GM23338 (cell line): ENCODE measurements at regions not wholly inside any gene's neighbourhood (a gene's known extent, or its start where the extent isn't known, plus 50 kb on each side); places are given as distances from the start of the nearest gene placed in this dataset.
"Not testable (repeated sequence)": the region's sequence is repeated elsewhere in the genome, so short reads cannot be mapped to it uniquely, and the experiment has no call there.

Experiments used
- ATAC-seq: fragments of 200-7000 bp; cut with Tn5 transposase; 3 replicates; pipeline ENCODE4 v1.9.1; 2020
- DNase-seq: peaks from one replicate; pipeline ENCODE4 v3.0.0-alpha.2; 2015; ENCODE audit warnings: low spot score
- H2AFZ ChIP-seq: fragments of 200-600 bp; sonication (generic); 2 replicates; pipeline ENCODE4 v1.8.0; 2016; ENCODE audit warnings: antibody characterized with exemption, mild to moderate bottlenecking, moderate library complexity
- H3F3A ChIP-seq: fragments of 200-600 bp; sonication (generic); replicated peaks from 2 replicates; pipeline ENCODE4 v1.8.0; 2017; ENCODE audit warnings: antibody characterized with exemption, mixed run types, low read depth
- H3K27ac ChIP-seq: fragments of 200-600 bp; sonication (generic); 2 replicates; pipeline ENCODE4 v1.6.1; 2016; ENCODE audit warnings: low read depth
- H3K27me3 ChIP-seq: fragments of 200-600 bp; sonication (generic); 2 replicates; pipeline ENCODE4 v1.8.0; 2016; ENCODE audit warnings: mild to moderate bottlenecking, mixed run types, moderate library complexity; ENCODE audit not compliant: insufficient read depth
- H3K36me3 ChIP-seq: fragments of 200-600 bp; sonication (generic); 2 replicates; pipeline ENCODE4 v1.8.0; 2016; ENCODE audit warnings: mild to moderate bottlenecking; ENCODE audit not compliant: insufficient read depth
- H3K4me1 ChIP-seq: fragments of 200-600 bp; sonication (generic); 2 replicates; pipeline ENCODE4 v1.8.0; 2016; ENCODE audit warnings: mild to moderate bottlenecking, moderate library complexity; ENCODE audit not compliant: insufficient read depth
- H3K4me2 ChIP-seq: fragments of 200-600 bp; sonication (generic); 2 replicates; pipeline ENCODE4 v1.7.1; 2017; ENCODE audit warnings: mixed run types
- H3K4me3 ChIP-seq: fragments of 200-600 bp; sonication (generic); 2 replicates; pipeline ENCODE4 v1.6.1; 2016; ENCODE audit warnings: mixed run types
- H3K79me2 ChIP-seq: fragments of 200-600 bp; sonication (generic); replicated peaks from 2 replicates; pipeline ENCODE4 v1.8.0; 2017; ENCODE audit warnings: mild to moderate bottlenecking; ENCODE audit not compliant: insufficient read depth
- H3K9me2 ChIP-seq: fragments of 200-600 bp; sonication (generic); 2 replicates; pipeline ENCODE4 v1.8.0; 2017; ENCODE audit not compliant: insufficient read depth
- H4K20me1 ChIP-seq: fragments of 200-600 bp; sonication (generic); replicated peaks from 2 replicates; pipeline ENCODE4 v1.8.0; 2017; ENCODE audit warnings: mild to moderate bottlenecking; ENCODE audit not compliant: insufficient read depth
- H3K27ac Mint-ChIP-seq: 2 replicates; pipeline ENCODE4 v1.8.0; 2020; ENCODE audit warnings: inconsistent platforms, mild to moderate bottlenecking, moderate library complexity, mixed read lengths
- H3K27me3 Mint-ChIP-seq: 3 replicates; pipeline ENCODE4 v1.8.0; 2022; ENCODE audit warnings: low read depth, mild to moderate bottlenecking, moderate library complexity, mixed read lengths, inconsistent platforms; ENCODE audit not compliant: insufficient read depth, poor library complexity
- H3K36me3 Mint-ChIP-seq: 3 replicates; pipeline ENCODE4 v1.8.0; 2021; ENCODE audit warnings: low read depth, mild to moderate bottlenecking, inconsistent platforms, moderate library complexity, mixed read lengths
- H3K4me1 Mint-ChIP-seq: 3 replicates; pipeline ENCODE4 v1.8.0; 2020; ENCODE audit warnings: mild to moderate bottlenecking, inconsistent platforms, mixed read lengths
- H3K4me3 Mint-ChIP-seq: 3 replicates; pipeline ENCODE4 v1.8.0; 2021; ENCODE audit warnings: moderate library complexity, mild to moderate bottlenecking, inconsistent platforms, mixed read lengths
- H3K9me3 Mint-ChIP-seq: 3 replicates; pipeline ENCODE4 v1.8.0; 2020; ENCODE audit warnings: moderate library complexity, mild to moderate bottlenecking, inconsistent platforms, mixed read lengths
- EZH2 ChIP-seq: fragments of 200-600 bp; sonication (generic); IDR thresholded peaks from one replicate; pipeline ENCODE4 v1.8.0; 2017; ENCODE audit warnings: antibody characterized with exemption, mild to moderate bottlenecking, low read depth; ENCODE audit not compliant: unreplicated experiment
- NANOG ChIP-seq: IDR thresholded peaks from 2 replicates; pipeline ENCODE4 v1.6.1; 2016; ENCODE audit warnings: antibody characterized with exemption, borderline replicate concordance
- STAT1 ChIP-seq: IDR thresholded peaks from one replicate; pipeline ENCODE4 v1.6.1; 2016; ENCODE audit warnings: antibody characterized with exemption; ENCODE audit not compliant: unreplicated experiment
- ZNF331 ChIP-seq: fragments of 250-450 bp; sonication (Bioruptor Pico); IDR thresholded peaks from 2 replicates; pipeline ENCODE4 v1.5.0; 2020; ENCODE audit warnings: low read depth, mild to moderate bottlenecking, moderate library complexity
- TF ChIP-seq, protein P1 (sequence below), 2 experiments: fragments of 200-600 bp in 1 of 2; sonication (generic) in 1 of 2; conservative IDR thresholded peaks; 2 replicates each; pipeline versions ENCODE4 v1.5.1 to v1.6.1; 2016 to 2017; ENCODE audit warnings: antibody characterized with exemption in 2 of 2, low read depth in 2 of 2, mild to moderate bottlenecking in 2 of 2, moderate library complexity in 1 of 2

- ATAC-seq (no peak), DNase-seq (no peak)
- no peaks in the 10 kb centered on the region for H4K20me1 ChIP-seq
- H3K4me1 Mint-ChIP-seq, result peaks cover 8% of the 10 kb centered on the region
- no peak overlapping the region for H3K27ac ChIP-seq
- H3F3A ChIP-seq, result no peaks in the 10 kb centered on the region
- peaks cover 16% of the 10 kb centered on the region; the same call in 2 of the 3 replicates for H3K9me3 Mint-ChIP-seq
- peak overlapping the region; percentile 30; the same call in 1 of the 2 replicates for H3K4me3 ChIP-seq
- H3K9me2 ChIP-seq, result 0 out of 2 replicates have a peak, but pooled peaks cover 4% of the 10 kb centered on the region
- peaks cover 10% of the 10 kb centered on the region for H3K36me3 Mint-ChIP-seq
- H3K4me2 ChIP-seq, result peak overlapping the region; percentile 59; the same call in 1 of the 2 replicates
- H3K4me3 Mint-ChIP-seq, result no peak overlapping the region; the same call in 2 of the 3 replicates
- no peak overlapping the region; the same call in 1 of the 2 replicates for H3K27ac Mint-ChIP-seq
- peaks cover 6% of the 10 kb centered on the region; the same call in 1 of the 2 replicates for H3K4me1 ChIP-seq
- no peaks in the 10 kb centered on the region for H3K36me3 ChIP-seq
- TF ChIP-seq, protein P1, sequence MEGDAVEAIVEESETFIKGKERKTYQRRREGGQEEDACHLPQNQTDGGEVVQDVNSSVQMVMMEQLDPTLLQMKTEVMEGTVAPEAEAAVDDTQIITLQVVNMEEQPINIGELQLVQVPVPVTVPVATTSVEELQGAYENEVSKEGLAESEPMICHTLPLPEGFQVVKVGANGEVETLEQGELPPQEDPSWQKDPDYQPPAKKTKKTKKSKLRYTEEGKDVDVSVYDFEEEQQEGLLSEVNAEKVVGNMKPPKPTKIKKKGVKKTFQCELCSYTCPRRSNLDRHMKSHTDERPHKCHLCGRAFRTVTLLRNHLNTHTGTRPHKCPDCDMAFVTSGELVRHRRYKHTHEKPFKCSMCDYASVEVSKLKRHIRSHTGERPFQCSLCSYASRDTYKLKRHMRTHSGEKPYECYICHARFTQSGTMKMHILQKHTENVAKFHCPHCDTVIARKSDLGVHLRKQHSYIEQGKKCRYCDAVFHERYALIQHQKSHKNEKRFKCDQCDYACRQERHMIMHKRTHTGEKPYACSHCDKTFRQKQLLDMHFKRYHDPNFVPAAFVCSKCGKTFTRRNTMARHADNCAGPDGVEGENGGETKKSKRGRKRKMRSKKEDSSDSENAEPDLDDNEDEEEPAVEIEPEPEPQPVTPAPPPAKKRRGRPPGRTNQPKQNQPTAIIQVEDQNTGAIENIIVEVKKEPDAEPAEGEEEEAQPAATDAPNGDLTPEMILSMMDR (conservative IDR thresholded peaks at IDR 0.05; ENCODE audit: low read depth in 2 of 2), result no peak
- no peak for TF ChIP-seq STAT1
- TF ChIP-seq ZNF331, result no peak
- TF ChIP-seq NANOG, result no peak
- TF ChIP-seq EZH2, result no peak
- no peak overlapping the region; the same call in 1 of the 2 replicates for H2AFZ ChIP-seq
- H3K27me3 Mint-ChIP-seq, result peaks cover 6% of the 10 kb centered on the region
- no peaks in the 10 kb centered on the region for H3K27me3 ChIP-seq
- H3K79me2 ChIP-seq, result no peaks in the 10 kb centered on the region
These were observed 161.2 kb upstream of the THBS1 start for GRCh38 chr15:39419651-39420050.

DNA sequence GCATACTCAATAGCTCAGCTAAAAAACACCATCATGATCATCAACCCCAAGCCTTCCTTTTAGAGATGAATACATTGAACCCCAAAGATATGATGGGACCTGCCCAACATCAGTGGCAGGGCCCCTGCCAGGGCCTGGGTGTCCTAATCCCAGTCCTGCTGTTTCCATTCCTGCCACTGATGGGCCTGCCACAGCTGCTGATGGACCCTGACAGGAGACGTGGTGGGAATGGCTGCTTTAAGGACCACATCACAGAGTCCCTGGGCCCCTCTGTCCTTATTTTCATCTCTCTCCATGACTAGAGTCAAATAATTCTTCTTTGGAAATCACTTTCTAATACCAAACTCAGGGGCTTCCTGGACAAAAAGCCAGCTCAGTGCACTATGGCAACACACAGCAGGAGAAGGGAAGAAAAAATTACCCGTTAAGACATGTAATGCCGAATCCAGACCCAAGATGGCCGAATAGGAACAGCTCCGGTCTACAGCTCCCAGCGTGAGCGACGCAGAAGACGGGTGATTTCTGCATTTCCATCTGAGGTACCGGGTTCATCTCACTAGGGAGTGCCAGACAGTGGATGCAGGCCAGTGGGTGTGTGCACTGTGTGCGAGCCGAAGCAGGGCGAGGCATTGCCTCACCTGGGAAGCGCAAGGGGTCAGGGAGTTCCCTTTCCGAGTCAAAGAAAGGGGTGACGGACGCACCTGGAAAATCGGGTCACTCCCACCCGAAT, 160.6 kb upstream of the THBS1 start:
- ATAC-seq, H3K27me3 Mint-ChIP-seq, H3K4me1 ChIP-seq, H4K20me1 ChIP-seq, H3F3A ChIP-seq, H3K4me1 Mint-ChIP-seq, H3K4me3 Mint-ChIP-seq, H3K79me2 ChIP-seq, H3K9me2 ChIP-seq, H3K36me3 Mint-ChIP-seq, H3K27me3 ChIP-seq, H3K36me3 ChIP-seq, H3K27ac ChIP-seq: not testable (repeated sequence)
- TF ChIP-seq, protein P1 (conservative IDR thresholded peaks at IDR 0.05; ENCODE audit: low read depth in 2 of 2), result 0 out of 4 replicates have a peak, but pooled peaks of 1 of the 2 experiments have one; percentile 7
- peaks cover 13% of the 10 kb centered on the region; the same call in 2 of the 3 replicates for H3K9me3 Mint-ChIP-seq
- Histone ChIP-seq H3K4me2 (peak overlapping the region; percentile 59; the same call in 1 of the 2 replicates), H2AFZ (peak overlapping the region; percentile 81; the same call in 1 of the 2 replicates), H3K4me3 (peak overlapping the region; percentile 30; the same call in 1 of the 2 replicates)
- DNase-seq, result peak; percentile 12
- H3K27ac Mint-ChIP-seq, result peak overlapping the region; percentile 57; the same call in 1 of the 2 replicates

DNA sequence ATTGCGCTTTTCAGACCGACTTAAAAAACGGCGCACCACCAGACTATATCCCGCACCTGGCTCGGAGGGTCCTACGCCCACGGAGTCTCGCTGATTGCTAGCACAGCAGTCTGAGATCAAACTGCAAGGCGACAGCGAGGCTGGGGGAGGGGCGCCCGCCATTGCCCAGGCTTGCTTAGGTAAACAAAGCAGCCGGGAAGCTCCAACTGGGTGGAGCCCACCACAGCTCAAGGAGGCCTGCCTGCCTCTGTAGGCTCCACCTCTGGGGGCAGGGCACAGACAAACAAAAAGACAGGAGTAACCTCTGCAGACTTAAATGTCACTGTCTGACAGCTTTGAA, 160.1 kb upstream of the THBS1 start:
- 0 out of 2 replicates have a peak overlapping the region, but pooled peaks have one; percentile 30 for H3K4me3 ChIP-seq
- H3K4me1 Mint-ChIP-seq, H3K9me2 ChIP-seq, DNase-seq, H3K4me3 Mint-ChIP-seq, H3K4me1 ChIP-seq, H3K27me3 ChIP-seq, H4K20me1 ChIP-seq, H3K4me2 ChIP-seq, H3K9me3 Mint-ChIP-seq, H3F3A ChIP-seq, H2AFZ ChIP-seq, H3K36me3 ChIP-seq, H3K79me2 ChIP-seq, H3K27me3 Mint-ChIP-seq, H3K27ac ChIP-seq, ATAC-seq, H3K27ac Mint-ChIP-seq, H3K36me3 Mint-ChIP-seq: not testable (repeated sequence)
